ENCODE measurements at regions not wholly inside any gene's neighbourhood (a gene's known extent, or its start where the extent isn't known, plus 50 kb on each side); places are given as distances from the start of the nearest gene placed in this dataset.
"Not testable (repeated sequence)": the region's sequence is repeated elsewhere in the genome, so short reads cannot be mapped to it uniquely, and the experiment has no call there.

- H3K4me3 Mint-ChIP-seq (ENCODE audit: unreplicated experiment) = no peak overlapping the region
- H3K4me1 Mint-ChIP-seq (ENCODE audit: low read depth) = no peaks in the 10 kb centered on the region
- H3K27me3 Mint-ChIP-seq (ENCODE audit: low read depth) = peaks cover 9% of the 10 kb centered on the region
- H3K36me3 Mint-ChIP-seq (ENCODE audit: low read depth) = no peaks in the 10 kb centered on the region
- no peak for DNase-seq (ENCODE audit: low spot score)
- no peak overlapping the region for H3K27ac Mint-ChIP-seq (ENCODE audit: unreplicated experiment)
- no peak for TF ChIP-seq CTCF (IDR thresholded peaks at IDR 0.05)
- no peaks in the 10 kb centered on the region for H3K9me3 Mint-ChIP-seq (ENCODE audit: low read depth)
Measured at GRCh38 chr11:92002568-92002967, 222.1 kb upstream of the FAT3 start.

GRCh38 chr11:91998481-91998880, 226.1 kb upstream of the FAT3 start:
- TF ChIP-seq CTCF (IDR thresholded peaks at IDR 0.05) = no peak
- no peak for DNase-seq (ENCODE audit: low spot score)
- Mint-ChIP-seq H3K9me3 (ENCODE audit: low read depth) (no peaks in the 10 kb centered on the region), H3K27me3 (ENCODE audit: low read depth) (peaks cover 13% of the 10 kb centered on the region), H3K4me1 (ENCODE audit: low read depth) (no peaks in the 10 kb centered on the region), H3K4me3 (ENCODE audit: unreplicated experiment) (no peak overlapping the region), H3K27ac (ENCODE audit: unreplicated experiment) (no peak overlapping the region), H3K36me3 (ENCODE audit: low read depth) (no peaks in the 10 kb centered on the region)

GRCh38 chr11:91997226-91997625, 227.4 kb upstream of the FAT3 start:
- no peak overlapping the region for H3K4me3 Mint-ChIP-seq (ENCODE audit: unreplicated experiment)
- no peak for TF ChIP-seq CTCF (IDR thresholded peaks at IDR 0.05)
- no peak for DNase-seq (ENCODE audit: low spot score)

GRCh38 chr11:91996526-91996925, 228.1 kb upstream of the FAT3 start:
- H3K9me3 Mint-ChIP-seq (ENCODE audit: low read depth) = peaks cover under 1% of the 10 kb centered on the region

More at GRCh38 chr11:91997226-91997625, 227.4 kb upstream of the FAT3 start:
- Mint-ChIP-seq H3K27ac (ENCODE audit: unreplicated experiment) (no peak overlapping the region), H3K9me3 (ENCODE audit: low read depth) (no peaks in the 10 kb centered on the region), H3K4me1 (ENCODE audit: low read depth) (no peaks in the 10 kb centered on the region), H3K36me3 (ENCODE audit: low read depth) (no peaks in the 10 kb centered on the region), H3K27me3 (ENCODE audit: low read depth) (peaks cover 10% of the 10 kb centered on the region)

GRCh38 chr11:91988443-91988842, 236.2 kb upstream of the FAT3 start:
- not testable (repeated sequence) for DNase-seq (ENCODE audit: low spot score); H3K27me3 Mint-ChIP-seq (ENCODE audit: low read depth); H3K36me3 Mint-ChIP-seq (ENCODE audit: low read depth); H3K4me3 Mint-ChIP-seq (ENCODE audit: unreplicated experiment); H3K27ac Mint-ChIP-seq (ENCODE audit: unreplicated experiment); H3K4me1 Mint-ChIP-seq (ENCODE audit: low read depth)
- peaks cover 15% of the 10 kb centered on the region for H3K9me3 Mint-ChIP-seq (ENCODE audit: low read depth)

More at GRCh38 chr11:91996526-91996925, 228.1 kb upstream of the FAT3 start:
- Mint-ChIP-seq H3K36me3 (ENCODE audit: low read depth) (no peaks in the 10 kb centered on the region), H3K27ac (ENCODE audit: unreplicated experiment) (no peak overlapping the region), H3K4me3 (ENCODE audit: unreplicated experiment) (no peak overlapping the region), H3K27me3 (ENCODE audit: low read depth) (peaks cover 7% of the 10 kb centered on the region), H3K4me1 (ENCODE audit: low read depth) (no peaks in the 10 kb centered on the region)
- no peak for DNase-seq (ENCODE audit: low spot score)
- TF ChIP-seq CTCF (IDR thresholded peaks at IDR 0.05) = no peak

GRCh38 chr11:91986218-91986617, 238.4 kb upstream of the FAT3 start:
- no peak for TF ChIP-seq CTCF (IDR thresholded peaks at IDR 0.05)
- DNase-seq (ENCODE audit: low spot score) = no peak
- H3K36me3 Mint-ChIP-seq (ENCODE audit: low read depth) = peaks cover 6% of the 10 kb centered on the region
- no peak overlapping the region for H3K27ac Mint-ChIP-seq (ENCODE audit: unreplicated experiment)
- H3K4me1 Mint-ChIP-seq (ENCODE audit: low read depth) = peaks cover 16% of the 10 kb centered on the region
- peaks cover 12% of the 10 kb centered on the region for H3K9me3 Mint-ChIP-seq (ENCODE audit: low read depth)
- H3K4me3 Mint-ChIP-seq (ENCODE audit: unreplicated experiment) = no peak overlapping the region
- H3K27me3 Mint-ChIP-seq (ENCODE audit: low read depth) = no peaks in the 10 kb centered on the region

Measured in chondrocyte (in vitro differentiated cells).